ENCODE measurements at regions not wholly inside any gene's neighbourhood (a gene's known extent, or its start where the extent isn't known, plus 50 kb on each side); places are given as distances from the start of the nearest gene placed in this dataset.
"Not testable (repeated sequence)": the region's sequence is repeated elsewhere in the genome, so short reads cannot be mapped to it uniquely, and the experiment has no call there.

GRCh38 chr12:126210026-126210425, 1144.8 kb downstream of the AACS start:
- DNase-seq (ENCODE audit: low spot score), result no peak
- in situ Hi-C loops (cut with HindIII; ENCODE audit: low sequenced_read_pairs), result no loop called here

GRCh38 chr12:126210448-126210847, 1145.2 kb downstream of the AACS start:
- DNase-seq (ENCODE audit: low spot score), result no peak
- in situ Hi-C loops (cut with HindIII; ENCODE audit: low sequenced_read_pairs), result no loop called here

DNA sequence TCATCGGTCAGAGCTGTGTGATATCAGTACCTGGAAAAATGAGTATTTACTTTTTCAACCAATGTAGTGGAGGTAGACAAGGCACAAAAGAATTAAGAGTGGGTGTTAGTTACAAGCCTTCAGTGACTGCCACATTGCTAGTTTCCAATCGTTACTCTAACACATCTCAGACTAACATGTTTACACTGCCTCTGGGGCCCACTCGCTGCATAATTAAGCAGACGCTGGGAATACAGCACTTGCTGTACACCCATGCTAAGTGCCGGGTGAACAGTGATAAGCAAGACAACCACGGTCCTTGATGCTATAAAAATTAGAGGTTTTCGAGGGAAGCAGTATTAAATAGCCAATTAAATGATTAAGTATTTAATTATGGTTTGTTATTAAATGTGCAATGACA, 1147.6 kb downstream of the AACS start:
- no peak for DNase-seq (ENCODE audit: low spot score)
- in situ Hi-C loops (cut with HindIII; ENCODE audit: low sequenced_read_pairs), result no loop called here

GRCh38 chr12:126218697-126219096, 1153.5 kb downstream of the AACS start:
- DNase-seq (ENCODE audit: low spot score), result no peak
- in situ Hi-C loops (cut with HindIII; ENCODE audit: low sequenced_read_pairs), result no loop called here

GRCh38 chr12:126219139-126219538, 1153.9 kb downstream of the AACS start:
- in situ Hi-C loops (cut with HindIII; ENCODE audit: low sequenced_read_pairs), result no loop called here
- DNase-seq (ENCODE audit: low spot score), result no peak

DNA sequence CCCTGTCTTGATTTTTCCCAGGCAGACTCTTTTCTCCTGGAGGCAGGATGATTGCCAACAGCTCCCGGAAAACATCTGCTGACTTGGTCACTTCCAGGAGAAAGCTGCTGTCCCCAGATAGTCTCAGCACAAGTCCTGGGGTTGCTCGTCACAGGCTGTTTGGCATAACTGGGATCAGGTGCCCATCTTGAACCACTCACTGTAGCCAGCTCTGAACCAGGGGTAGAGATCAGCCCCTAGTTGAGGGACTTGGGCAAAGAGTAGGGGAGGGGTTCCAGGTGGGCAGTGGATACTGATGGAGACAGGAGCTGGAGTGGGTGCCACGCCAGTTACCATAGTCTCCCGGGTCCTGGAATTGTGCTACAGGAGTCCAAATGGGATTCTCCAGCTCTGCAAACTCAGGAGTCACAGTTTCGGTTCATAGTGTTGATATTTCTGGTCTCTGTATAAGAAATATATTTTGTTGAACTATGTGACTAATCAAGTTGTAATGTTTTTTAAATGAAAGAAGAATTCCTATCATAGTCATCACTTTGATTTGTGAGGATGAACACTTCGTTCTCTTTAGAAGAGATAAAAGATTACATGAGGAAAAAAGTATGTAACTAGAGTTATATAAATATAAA, 1154.5 kb downstream of the AACS start:
- in situ Hi-C loops (cut with HindIII; ENCODE audit: low sequenced_read_pairs), result no loop called here
- DNase-seq (ENCODE audit: low spot score), result no peak

GRCh38 chr12:126224032-126224431, 1158.8 kb downstream of the AACS start:
- in situ Hi-C loops (cut with HindIII; ENCODE audit: low sequenced_read_pairs), result no loop called here
- no peak for DNase-seq (ENCODE audit: low spot score)

GRCh38 chr12:126228936-126229335, 1163.7 kb downstream of the AACS start:
- DNase-seq (ENCODE audit: low spot score), result no peak
- in situ Hi-C loops (cut with HindIII; ENCODE audit: low sequenced_read_pairs), result no loop called here

GRCh38 chr12:126232711-126233110, 1167.5 kb downstream of the AACS start:
- DNase-seq (ENCODE audit: low spot score), result no peak
- in situ Hi-C loops (cut with HindIII; ENCODE audit: low sequenced_read_pairs), result no loop called here

DNA sequence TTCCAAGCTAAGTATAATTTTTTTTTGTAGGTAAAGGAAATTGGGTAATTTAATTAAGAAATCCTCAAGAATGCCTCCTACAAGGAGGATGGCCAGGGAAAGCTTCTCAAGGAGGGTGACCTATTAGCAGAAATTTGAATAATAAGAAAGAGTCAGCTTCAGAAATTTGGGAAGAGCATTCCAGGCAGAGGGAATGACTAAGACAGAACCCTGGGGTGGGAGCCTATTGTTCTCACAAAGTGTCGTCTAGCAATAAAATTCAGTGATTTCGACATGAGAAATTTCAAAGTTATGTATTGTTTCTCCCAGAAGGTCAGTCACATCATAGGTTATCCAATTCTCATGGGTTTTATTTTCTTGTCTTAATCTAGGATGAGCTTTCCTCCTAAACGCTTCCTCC, 1168.4 kb downstream of the AACS start:
- in situ Hi-C loops (cut with HindIII; ENCODE audit: low sequenced_read_pairs), result no loop called here
- DNase-seq (ENCODE audit: low spot score), result no peak

DNA sequence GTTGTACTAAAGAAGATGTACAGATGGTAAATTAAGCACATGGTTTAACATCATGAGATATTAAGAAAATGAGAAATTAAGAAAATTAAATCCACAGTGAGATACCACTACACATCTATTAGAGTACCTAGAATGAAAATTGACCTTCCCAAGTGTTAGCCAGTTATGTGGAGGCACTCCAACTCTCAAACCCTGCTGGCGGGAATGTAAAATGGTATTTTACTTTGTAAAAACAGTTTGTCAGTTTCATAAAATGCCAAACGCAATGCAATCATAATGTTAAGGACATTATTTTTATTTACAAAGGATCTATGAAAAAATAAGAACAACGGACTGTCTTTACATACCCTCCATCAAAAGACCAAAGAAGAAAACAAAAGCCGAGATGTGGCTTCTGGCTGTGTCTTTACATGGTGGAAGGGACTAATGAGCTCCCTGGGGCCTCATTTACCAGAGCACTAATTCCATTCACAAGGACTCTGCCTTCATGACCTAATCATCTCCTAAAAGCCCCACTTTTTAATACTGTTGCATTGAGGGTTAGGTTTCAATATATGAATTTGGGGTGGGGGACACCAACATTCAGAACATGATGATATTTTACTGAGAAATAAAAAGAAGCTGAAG, 1178.7 kb downstream of the AACS start:
- no peak for DNase-seq (ENCODE audit: low spot score)
- in situ Hi-C loops (cut with HindIII; ENCODE audit: low sequenced_read_pairs), result no loop called here

DNA sequence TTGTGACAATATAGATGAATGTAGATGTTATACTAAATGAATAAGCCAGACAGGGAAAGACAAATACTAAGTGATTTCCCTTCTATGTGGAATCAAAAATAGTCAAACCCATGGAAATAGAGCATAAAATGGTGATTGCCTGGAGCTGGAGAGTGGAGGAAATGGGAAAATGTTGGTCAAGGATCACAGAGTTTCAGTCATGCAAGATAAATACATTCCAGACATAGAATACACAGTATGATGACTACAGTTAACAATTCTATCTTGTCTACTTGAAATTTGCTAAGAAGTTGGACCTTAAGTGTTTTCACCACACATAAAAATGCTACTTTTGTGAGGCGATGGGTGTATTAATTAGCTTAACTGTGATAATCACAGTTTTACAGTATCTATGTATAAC, 1182.7 kb downstream of the AACS start:
- in situ Hi-C loops (cut with HindIII; ENCODE audit: low sequenced_read_pairs), result no loop called here
- DNase-seq (ENCODE audit: low spot score), result no peak

DNA sequence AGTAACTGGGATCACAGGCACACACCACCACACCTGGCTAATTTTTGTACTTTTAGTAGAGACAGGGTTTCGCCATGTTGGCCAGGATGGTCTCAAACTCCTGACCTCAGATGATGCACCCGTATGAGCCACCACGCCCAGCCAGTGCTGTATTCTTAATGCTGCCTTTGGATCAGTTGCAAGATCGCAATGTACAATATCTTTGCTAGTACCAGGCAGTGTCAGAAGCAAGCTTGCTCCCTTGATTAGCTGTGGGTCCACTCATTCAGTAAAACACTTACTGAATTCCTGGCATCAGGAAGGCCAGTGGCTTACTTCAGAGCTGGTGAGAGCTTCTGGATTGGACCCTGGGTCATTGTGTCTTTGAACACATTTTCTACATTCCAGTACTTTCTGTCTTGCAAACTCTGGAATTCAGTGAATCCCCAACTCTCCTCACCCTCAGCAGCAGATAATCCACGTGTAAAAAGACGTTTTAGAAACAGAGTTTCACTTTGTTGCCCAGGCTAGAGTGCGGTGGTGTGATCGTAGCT, 1183.7 kb downstream of the AACS start:
- in situ Hi-C loops (cut with HindIII; ENCODE audit: low sequenced_read_pairs), result no loop called here
- no peak for DNase-seq (ENCODE audit: low spot score)

- DNase-seq (ENCODE audit: low spot score), result no peak
- in situ Hi-C loops (cut with HindIII; ENCODE audit: low sequenced_read_pairs), result no loop called here
These were observed 1193.0 kb downstream of the AACS start for GRCh38 chr12:126258190-126258589.

DNA sequence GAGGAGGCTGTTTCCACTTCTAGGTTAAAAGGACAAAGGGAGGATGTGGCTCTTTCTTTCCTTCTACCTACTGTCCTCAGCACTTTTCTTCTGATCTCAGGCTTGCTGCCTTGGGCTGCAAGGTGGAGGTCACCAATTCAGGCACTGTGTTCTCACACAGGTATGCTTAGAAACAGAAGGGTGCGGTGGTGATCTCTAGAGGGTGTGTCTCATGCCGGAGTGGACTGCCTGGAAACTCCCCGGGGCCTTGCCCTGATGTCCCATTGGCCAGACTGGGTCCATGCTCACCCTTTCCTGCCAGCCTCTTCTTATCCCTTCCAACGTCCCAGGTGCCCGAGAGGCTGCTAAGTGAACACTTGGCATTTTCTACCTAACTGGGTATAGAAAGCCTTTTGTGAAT, 1197.6 kb downstream of the AACS start:
- in situ Hi-C loops (cut with HindIII; ENCODE audit: low sequenced_read_pairs), result no loop called here

DNA sequence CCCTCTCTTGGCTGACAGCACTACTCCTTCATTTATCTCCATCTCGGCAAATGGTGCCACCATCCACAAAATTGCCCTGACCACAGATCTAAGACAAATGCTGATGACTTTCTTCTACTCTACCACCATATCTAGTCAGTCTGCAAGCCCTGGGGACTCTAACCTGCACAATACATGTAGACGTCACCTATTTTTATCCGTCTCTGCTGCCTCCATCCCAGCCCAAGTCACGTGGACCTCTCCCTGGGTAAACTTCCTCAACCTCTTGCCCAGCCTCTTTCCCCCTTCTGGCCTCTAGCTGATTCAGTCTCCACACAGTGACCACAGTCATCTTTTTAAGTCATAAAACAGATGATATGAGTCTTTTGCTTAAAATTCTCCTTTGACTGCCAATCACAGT, 1203.0 kb downstream of the AACS start:
- in situ Hi-C loops (cut with HindIII; ENCODE audit: low sequenced_read_pairs), result no loop called here
- DNase-seq (ENCODE audit: low spot score), result no peak

More for the DNA sequence above, 1197.6 kb downstream of the AACS start:
- no peak for DNase-seq (ENCODE audit: low spot score)

DNA sequence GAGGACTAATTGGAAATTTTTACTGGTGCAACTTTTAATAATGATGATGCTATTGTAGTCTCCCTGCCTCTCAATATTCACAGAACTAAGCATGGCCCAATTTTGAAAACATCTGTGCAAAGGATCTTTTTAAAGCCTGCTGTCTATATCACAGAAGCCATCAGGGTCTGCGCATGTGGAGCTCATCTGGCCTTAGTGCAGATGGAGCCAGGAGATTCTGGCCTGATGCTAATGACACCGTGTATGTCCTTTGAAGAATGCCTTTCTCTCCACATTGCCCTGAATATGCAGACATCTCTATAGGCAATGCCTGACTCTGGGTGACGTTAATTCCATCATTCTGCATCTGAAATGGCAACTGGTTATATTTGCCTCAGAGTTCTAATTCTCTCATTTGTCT, 1205.9 kb downstream of the AACS start:
- in situ Hi-C loops (cut with HindIII; ENCODE audit: low sequenced_read_pairs), result no loop called here
- DNase-seq (ENCODE audit: low spot score), result no peak

- no peak for DNase-seq (ENCODE audit: low spot score)
- in situ Hi-C loops (cut with HindIII; ENCODE audit: low sequenced_read_pairs), result no loop called here
These were observed 1217.5 kb downstream of the AACS start for GRCh38 chr12:126282691-126283090.

GRCh38 chr12:126286203-126286602, 1221.0 kb downstream of the AACS start:
- in situ Hi-C loops (cut with HindIII; ENCODE audit: low sequenced_read_pairs), result no loop called here
- no peak for DNase-seq (ENCODE audit: low spot score)

- in situ Hi-C loops (cut with HindIII; ENCODE audit: low sequenced_read_pairs), result no loop called here
- no peak for DNase-seq (ENCODE audit: low spot score)
These were observed 1225.2 kb downstream of the AACS start for GRCh38 chr12:126290456-126290855.

GRCh38 chr12:126291987-126292386, 1226.8 kb downstream of the AACS start:
- in situ Hi-C loops (cut with HindIII; ENCODE audit: low sequenced_read_pairs); DNase-seq (ENCODE audit: low spot score): not testable (repeated sequence)

Data from G401 (cell line).